ENCODE measurements at regions not wholly inside any gene's neighbourhood (a gene's known extent, or its start where the extent isn't known, plus 50 kb on each side); places are given as distances from the start of the nearest gene placed in this dataset.

GRCh38 chr12:23238190-23238589 is 613.2 kb downstream of the ETNK1 start:
- H3K79me2 ChIP-seq (ENCODE audit: insufficient read depth, low read length) = no peaks in the 10 kb centered on the region
- no peaks in the 10 kb centered on the region for H3F3A ChIP-seq (ENCODE audit: insufficient read depth)
- TF ChIP-seq CTCF (IDR thresholded peaks at IDR 0.05; ENCODE audit: insufficient read depth, low read length, poor library complexity, severe bottlenecking) (no peak), EZH2phosphoT487 (conservative IDR thresholded peaks at IDR 0.05; ENCODE audit: low read length) (no peak)
- no peaks in the 10 kb centered on the region for H4K20me1 ChIP-seq (ENCODE audit: low read depth, low read length)
- H3K27ac ChIP-seq (ENCODE audit: low read depth, low read length) = no peak overlapping the region
- no peaks in the 10 kb centered on the region for H3K9me3 ChIP-seq (ENCODE audit: insufficient read depth, low read length)
- no peaks in the 10 kb centered on the region for H3K27me3 ChIP-seq (ENCODE audit: low read length)
- no peaks in the 10 kb centered on the region for H3K9me2 ChIP-seq (replicated peaks; ENCODE audit: insufficient read depth, low read length)
- H3K4me3 ChIP-seq (ENCODE audit: insufficient read depth, low read length, poor library complexity, severe bottlenecking) = no peak overlapping the region
- no peak overlapping the region for H3K9ac ChIP-seq (ENCODE audit: low read length)
- H2AFZ ChIP-seq (ENCODE audit: low read depth, low read length, severe bottlenecking) = no peak overlapping the region
- no peak overlapping the region for H3K4me2 ChIP-seq (ENCODE audit: low read depth, low read length, poor library complexity, severe bottlenecking)
- H3K36me3 ChIP-seq (ENCODE audit: low read length) = no peaks in the 10 kb centered on the region

- no peak overlapping the region for H3K4me2 ChIP-seq (ENCODE audit: low read depth, low read length, poor library complexity, severe bottlenecking)
- H3F3A ChIP-seq (ENCODE audit: insufficient read depth) = no peaks in the 10 kb centered on the region
- H3K9ac ChIP-seq (ENCODE audit: low read length) = no peak overlapping the region
- no peaks in the 10 kb centered on the region for H4K20me1 ChIP-seq (ENCODE audit: low read depth, low read length)
- H3K27ac ChIP-seq (ENCODE audit: low read depth, low read length) = no peak overlapping the region
- H3K79me2 ChIP-seq (ENCODE audit: insufficient read depth, low read length) = no peaks in the 10 kb centered on the region
- TF ChIP-seq CTCF (IDR thresholded peaks at IDR 0.05; ENCODE audit: insufficient read depth, low read length, poor library complexity, severe bottlenecking) (no peak), EZH2phosphoT487 (conservative IDR thresholded peaks at IDR 0.05; ENCODE audit: low read length) (no peak)
- H3K36me3 ChIP-seq (ENCODE audit: low read length) = no peaks in the 10 kb centered on the region
- H2AFZ ChIP-seq (ENCODE audit: low read depth, low read length, severe bottlenecking) = no peak overlapping the region
- no peaks in the 10 kb centered on the region for H3K27me3 ChIP-seq (ENCODE audit: low read length)
- no peaks in the 10 kb centered on the region for H3K9me3 ChIP-seq (ENCODE audit: insufficient read depth, low read length)
- no peaks in the 10 kb centered on the region for H3K9me2 ChIP-seq (replicated peaks; ENCODE audit: insufficient read depth, low read length)
- H3K4me3 ChIP-seq (ENCODE audit: insufficient read depth, low read length, poor library complexity, severe bottlenecking) = no peak overlapping the region
Observed at GRCh38 chr12:23238957-23239356, 614.0 kb downstream of the ETNK1 start.

- H3F3A ChIP-seq (ENCODE audit: insufficient read depth) = no peaks in the 10 kb centered on the region
- TF ChIP-seq EZH2phosphoT487 (conservative IDR thresholded peaks at IDR 0.05; ENCODE audit: low read length) (no peak), CTCF (IDR thresholded peaks at IDR 0.05; ENCODE audit: insufficient read depth, low read length, poor library complexity, severe bottlenecking) (no peak)
- no peak overlapping the region for H2AFZ ChIP-seq (ENCODE audit: low read depth, low read length, severe bottlenecking)
- H4K20me1 ChIP-seq (ENCODE audit: low read depth, low read length) = no peaks in the 10 kb centered on the region
- H3K79me2 ChIP-seq (ENCODE audit: insufficient read depth, low read length) = no peaks in the 10 kb centered on the region
- no peaks in the 10 kb centered on the region for H3K27me3 ChIP-seq (ENCODE audit: low read length)
- no peaks in the 10 kb centered on the region for H3K9me3 ChIP-seq (ENCODE audit: insufficient read depth, low read length)
- H3K36me3 ChIP-seq (ENCODE audit: low read length) = no peaks in the 10 kb centered on the region
- H3K27ac ChIP-seq (ENCODE audit: low read depth, low read length) = no peak overlapping the region
- H3K4me3 ChIP-seq (ENCODE audit: insufficient read depth, low read length, poor library complexity, severe bottlenecking) = no peak overlapping the region
- H3K9me2 ChIP-seq (replicated peaks; ENCODE audit: insufficient read depth, low read length) = no peaks in the 10 kb centered on the region
- no peak overlapping the region for H3K9ac ChIP-seq (ENCODE audit: low read length)
- no peak overlapping the region for H3K4me2 ChIP-seq (ENCODE audit: low read depth, low read length, poor library complexity, severe bottlenecking)
Observed at GRCh38 chr12:23245186-23245585, 620.2 kb downstream of the ETNK1 start.
